HG02981 (cell line): ENCODE measurements at regions not wholly inside any gene's neighbourhood (a gene's known extent, or its start where the extent isn't known, plus 50 kb on each side); places are given as distances from the start of the nearest gene placed in this dataset.
"Not testable (repeated sequence)": the region's sequence is repeated elsewhere in the genome, so short reads cannot be mapped to it uniquely, and the experiment has no call there.

ENCODE experiments used
- ATAC-seq: cut with Tn5 transposase; IDR thresholded peaks from one replicate; pipeline ENCODE4 v1.9.1; 2021; ENCODE audit warnings: mild to moderate bottlenecking, moderate library complexity; ENCODE audit not compliant: unreplicated experiment

- not testable (repeated sequence) for ATAC-seq
These were observed 202.2 kb downstream of the ZC3H11B start for GRCh38 chr1:219410721-219411120.

- no peak for ATAC-seq
These were observed 207.2 kb downstream of the ZC3H11B start for GRCh38 chr1:219405531-219406331.

- no peak for ATAC-seq
These were observed 208.3 kb downstream of the ZC3H11B start for GRCh38 chr1:219404629-219405028.

- no peak for ATAC-seq
These were observed 210.0 kb downstream of the ZC3H11B start for GRCh38 chr1:219402925-219403324.

- ATAC-seq = no peak
These were observed 210.9 kb downstream of the ZC3H11B start for GRCh38 chr1:219401724-219402625.

GRCh38 chr1:219399446-219399845 is 213.5 kb downstream of the ZC3H11B start:
- ATAC-seq = no peak

GRCh38 chr1:219398815-219399396 is 214.0 kb downstream of the ZC3H11B start:
- no peak for ATAC-seq

GRCh38 chr1:219397511-219397910 is 215.4 kb downstream of the ZC3H11B start:
- ATAC-seq = no peak

- ATAC-seq = no peak
These were observed 217.6 kb downstream of the LYPLAL1 start for GRCh38 chr1:219391297-219391696.

GRCh38 chr1:219387211-219387610 is 213.5 kb downstream of the LYPLAL1 start:
- ATAC-seq = no peak

GRCh38 chr1:219385787-219386427 is 212.2 kb downstream of the LYPLAL1 start:
- peak; percentile 90 for ATAC-seq

GRCh38 chr1:219383281-219383680 is 209.6 kb downstream of the LYPLAL1 start:
- ATAC-seq = no peak

- no peak for ATAC-seq
These were observed 207.7 kb downstream of the LYPLAL1 start for GRCh38 chr1:219381396-219381795.

GRCh38 chr1:219380463-219380862 is 206.8 kb downstream of the LYPLAL1 start:
- no peak for ATAC-seq

- ATAC-seq = no peak
These were observed 206.0 kb downstream of the LYPLAL1 start for GRCh38 chr1:219379691-219380090.

- ATAC-seq = no peak
These were observed 201.0 kb downstream of the LYPLAL1 start for GRCh38 chr1:219374636-219375035.

GRCh38 chr1:219374046-219374566 is 200.4 kb downstream of the LYPLAL1 start:
- no peak for ATAC-seq

GRCh38 chr1:219373616-219373935 is 199.9 kb downstream of the LYPLAL1 start:
- no peak for ATAC-seq

GRCh38 chr1:219372916-219373615 is 199.4 kb downstream of the LYPLAL1 start:
- ATAC-seq = no peak

GRCh38 chr1:219371471-219371870 is 197.8 kb downstream of the LYPLAL1 start:
- ATAC-seq = no peak
